ENCODE measurements at regions not wholly inside any gene's neighbourhood (a gene's known extent, or its start where the extent isn't known, plus 50 kb on each side); places are given as distances from the start of the nearest gene placed in this dataset.

DNA sequence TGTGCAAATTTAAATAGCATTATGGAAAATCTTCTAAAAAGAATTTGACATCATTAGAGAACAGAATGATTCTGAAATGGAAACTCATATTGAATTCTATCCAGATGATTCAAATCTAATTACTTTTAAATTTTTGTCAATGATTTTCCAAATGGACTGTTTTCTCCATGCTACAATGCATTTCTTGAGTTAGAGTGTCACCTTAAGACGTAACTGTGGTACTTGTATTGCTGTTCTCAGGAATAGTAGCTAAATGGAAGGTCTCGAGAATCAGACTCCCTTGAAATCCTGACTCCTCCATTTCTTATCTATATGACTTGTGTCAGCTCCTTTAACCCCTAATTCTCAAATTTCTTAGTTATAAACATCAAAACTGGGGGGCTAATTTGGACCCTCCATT is 102.3 kb downstream of the P2RY1 start:
- TF ChIP-seq, protein P1, sequence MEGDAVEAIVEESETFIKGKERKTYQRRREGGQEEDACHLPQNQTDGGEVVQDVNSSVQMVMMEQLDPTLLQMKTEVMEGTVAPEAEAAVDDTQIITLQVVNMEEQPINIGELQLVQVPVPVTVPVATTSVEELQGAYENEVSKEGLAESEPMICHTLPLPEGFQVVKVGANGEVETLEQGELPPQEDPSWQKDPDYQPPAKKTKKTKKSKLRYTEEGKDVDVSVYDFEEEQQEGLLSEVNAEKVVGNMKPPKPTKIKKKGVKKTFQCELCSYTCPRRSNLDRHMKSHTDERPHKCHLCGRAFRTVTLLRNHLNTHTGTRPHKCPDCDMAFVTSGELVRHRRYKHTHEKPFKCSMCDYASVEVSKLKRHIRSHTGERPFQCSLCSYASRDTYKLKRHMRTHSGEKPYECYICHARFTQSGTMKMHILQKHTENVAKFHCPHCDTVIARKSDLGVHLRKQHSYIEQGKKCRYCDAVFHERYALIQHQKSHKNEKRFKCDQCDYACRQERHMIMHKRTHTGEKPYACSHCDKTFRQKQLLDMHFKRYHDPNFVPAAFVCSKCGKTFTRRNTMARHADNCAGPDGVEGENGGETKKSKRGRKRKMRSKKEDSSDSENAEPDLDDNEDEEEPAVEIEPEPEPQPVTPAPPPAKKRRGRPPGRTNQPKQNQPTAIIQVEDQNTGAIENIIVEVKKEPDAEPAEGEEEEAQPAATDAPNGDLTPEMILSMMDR (IDR thresholded peaks at IDR 0.05; ENCODE audit: poor library complexity), result peak; percentile 50
- no peak for TF ChIP-seq EZH2 (IDR thresholded peaks at IDR 0.05; ENCODE audit: borderline replicate concordance)
- no peak for TF ChIP-seq EZH2phosphoT487 (IDR thresholded peaks at IDR 0.05; ENCODE audit: low read depth, severe bottlenecking, unreplicated experiment)
